H1 (cell line): ENCODE measurements at regions not wholly inside any gene's neighbourhood (a gene's known extent, or its start where the extent isn't known, plus 50 kb on each side); places are given as distances from the start of the nearest gene placed in this dataset.

Source experiments
- CTCF ChIA-PET: fragments of 300-600 bp; sonication (Branson Sonifier 250); formaldehyde crosslinking; loops from one replicate; lab custom pipeline; 2021; ENCODE audit not compliant: partially characterized antibody; lab: Charles Lee
- POLR2A ChIA-PET: fragments of 300-600 bp; sonication (Branson Sonifier 250); formaldehyde crosslinking; loops from one replicate; lab custom pipeline; 2021; ENCODE audit warnings: inconsistent platforms; ENCODE audit not compliant: partially characterized antibody; lab: Charles Lee
- DNase-seq, 2 experiments: peaks; one replicate each; pipeline versions ENCODE4 v3.0.0 to v3.0.0-alpha.2; 2010 to 2022; ENCODE audit warnings: low spot score in 2 of 2, low read depth in 1 of 2, mixed read lengths in 1 of 2
- FAIRE-seq: peaks from 2 replicates; lab custom pipeline; 2011; peaks lifted over from hg19 to GRCh38; lab: Jason Lieb, UNC
- H2AFZ ChIP-seq: 2 replicates; pipeline ENCODE4 v1.8.1; 2012; ENCODE audit warnings: low read length, inconsistent platforms
- H2AK5ac ChIP-seq: 2 replicates; pipeline ENCODE4 v1.6.1; 2013; ENCODE audit warnings: low read depth, low read length
- H2BK120ac ChIP-seq: replicated peaks from 2 replicates; pipeline ENCODE3; 2013; ENCODE audit warnings: low read depth, low read length, inconsistent platforms
- H2BK12ac ChIP-seq: 2 replicates; pipeline ENCODE4 v1.6.1; 2013; ENCODE audit warnings: low read depth, low read length
- H2BK15ac ChIP-seq: 2 replicates; pipeline ENCODE4 v1.6.1; 2013; ENCODE audit warnings: low read length
- H2BK20ac ChIP-seq: 2 replicates; pipeline ENCODE4 v1.6.1; 2013; ENCODE audit warnings: low read length
- H2BK5ac ChIP-seq: 2 replicates; pipeline ENCODE4 v1.6.1; 2013; ENCODE audit warnings: low read depth, low read length
- H3K14ac ChIP-seq: 2 replicates; pipeline ENCODE4 v1.6.1; 2013; ENCODE audit warnings: inconsistent platforms; ENCODE audit not compliant: insufficient read length
- H3K18ac ChIP-seq: 2 replicates; pipeline ENCODE4 v1.6.1; 2013; ENCODE audit warnings: low read length; ENCODE audit errors: extremely low read depth
- H3K23ac ChIP-seq: 2 replicates; pipeline ENCODE4 v1.6.1; 2013; ENCODE audit warnings: inconsistent platforms; ENCODE audit not compliant: insufficient read length
- H3K23me2 ChIP-seq: 2 replicates; pipeline ENCODE4 v1.6.1; 2013; ENCODE audit warnings: low read depth, low read length
- H3K27ac ChIP-seq: 2 replicates; pipeline ENCODE4 v1.6.1; 2011; ENCODE audit warnings: low read depth, low read length, inconsistent platforms
- H3K27me3 ChIP-seq, 4 experiments: replicated peaks in 1 of 4; 1 replicate in 1 of 4; 2 replicates in 3 of 4; pipeline versions ENCODE4 v1.6.1 to v1.8.1; 2011 to 2013; ENCODE audit warnings: low read length in 3 of 4, mild to moderate bottlenecking in 3 of 4, inconsistent platforms in 2 of 4, mixed read lengths in 2 of 4, moderate library complexity in 1 of 4; ENCODE audit not compliant: control insufficient read depth in 3 of 4, insufficient read depth in 3 of 4; ENCODE audit errors: extremely low read depth in 1 of 4
- H3K36me3 ChIP-seq, 4 experiments: 2 replicates each; pipeline versions ENCODE4 v1.6.1 to v1.8.1; 2011 to 2013; ENCODE audit warnings: mild to moderate bottlenecking in 4 of 4, low read length in 3 of 4, moderate library complexity in 2 of 4, control low read depth in 1 of 4, inconsistent platforms in 1 of 4; ENCODE audit not compliant: insufficient read depth in 4 of 4, control insufficient read depth in 2 of 4
- H3K4ac ChIP-seq: replicated peaks from 2 replicates; pipeline ENCODE3; 2013; ENCODE audit warnings: low read length, low read depth, mixed read lengths, inconsistent platforms; ENCODE audit not compliant: insufficient read length
- H3K4me1 ChIP-seq, 4 experiments: replicated peaks in 1 of 4; 1 replicate in 1 of 4; 2 replicates in 3 of 4; pipeline versions ENCODE4 v1.6.1 to v1.8.1; 2011 to 2013; ENCODE audit warnings: low read length in 3 of 4, inconsistent platforms in 2 of 4, mixed read lengths in 1 of 4; ENCODE audit not compliant: insufficient read depth in 4 of 4, control insufficient read depth in 3 of 4
- H3K4me2 ChIP-seq, 2 experiments: 2 replicates each; pipeline versions ENCODE4 v1.6.1 to v1.8.1; 2011 to 2013; ENCODE audit warnings: low read depth in 2 of 2, low read length in 2 of 2, control low read depth in 1 of 2, inconsistent platforms in 1 of 2, mild to moderate bottlenecking in 1 of 2; ENCODE audit not compliant: insufficient read depth in 1 of 2
- H3K4me3 ChIP-seq, 4 experiments: fragments of 200-600, 300-600 bp in 1 of 4; sonication (generic), shearing (Covaris generic), sonication (Bioruptor Twin) in 1 of 4; 2 replicates each; pipeline versions ENCODE4 v1.5.1 to v1.8.1; 2011 to 2016; ENCODE audit warnings: low read length in 4 of 4, low read depth in 3 of 4, control low read depth in 2 of 4, inconsistent platforms in 2 of 4, mild to moderate bottlenecking in 2 of 4, mixed read lengths in 1 of 4, moderate library complexity in 1 of 4; ENCODE audit not compliant: insufficient read depth in 2 of 4; ENCODE audit errors: extremely low read depth in 1 of 4
- H3K56ac ChIP-seq: replicated peaks from 2 replicates; pipeline ENCODE3; 2013; ENCODE audit warnings: low read depth, mild to moderate bottlenecking, mixed read lengths, low read length, inconsistent platforms; ENCODE audit not compliant: insufficient read length
- H3K79me1 ChIP-seq: 2 replicates; pipeline ENCODE4 v1.6.1; 2013; ENCODE audit warnings: low read depth, low read length, control low read depth
- H3K79me2 ChIP-seq, 2 experiments: 2 replicates each; pipeline versions ENCODE4 v1.6.1 to v1.8.1; 2012 to 2013; ENCODE audit warnings: low read length in 2 of 2, mild to moderate bottlenecking in 2 of 2, inconsistent platforms in 1 of 2; ENCODE audit not compliant: insufficient read depth in 2 of 2, control insufficient read depth in 1 of 2
- H3K9ac ChIP-seq, 4 experiments: replicated peaks in 1 of 4; 1 replicate in 1 of 4; 2 replicates in 3 of 4; pipeline versions ENCODE4 v1.6.1 to v1.8.1; 2011 to 2013; ENCODE audit warnings: low read depth in 3 of 4, low read length in 3 of 4, control low read depth in 2 of 4, mild to moderate bottlenecking in 2 of 4, moderate library complexity in 2 of 4, inconsistent platforms in 1 of 4; ENCODE audit errors: extremely low read depth in 1 of 4
- H3K9me3 ChIP-seq, 2 experiments: 2 replicates each; pipeline versions ENCODE4 v1.6.1 to v1.8.1; 2012 to 2013; ENCODE audit warnings: mild to moderate bottlenecking in 2 of 2, moderate library complexity in 2 of 2, control low read depth in 1 of 2, inconsistent platforms in 1 of 2, low read depth in 1 of 2, low read length in 1 of 2, mixed read lengths in 1 of 2; ENCODE audit not compliant: insufficient read depth in 2 of 2
- H4K20me1 ChIP-seq, 2 experiments: replicated peaks in 1 of 2; 2 replicates each; pipeline versions ENCODE3 to v1.8.1; 2011 to 2013; ENCODE audit warnings: inconsistent platforms in 2 of 2, low read length in 2 of 2, mild to moderate bottlenecking in 1 of 2; ENCODE audit not compliant: insufficient read depth in 2 of 2, control insufficient read depth in 1 of 2
- H4K5ac ChIP-seq: 2 replicates; pipeline ENCODE4 v1.6.1; 2013; ENCODE audit warnings: low read length, low read depth, mixed read lengths, inconsistent platforms; ENCODE audit not compliant: insufficient read length
- H4K8ac ChIP-seq: 2 replicates; pipeline ENCODE4 v1.8.0; 2013; ENCODE audit warnings: mild to moderate bottlenecking, moderate library complexity, low read length, inconsistent platforms; ENCODE audit not compliant: insufficient read depth; ENCODE audit errors: extremely low read depth
- H4K91ac ChIP-seq: replicated peaks from 2 replicates; pipeline ENCODE3; 2013; ENCODE audit warnings: low read length, mixed read lengths, inconsistent platforms; ENCODE audit not compliant: insufficient read length
- CTBP2 ChIP-seq: IDR thresholded peaks from 2 replicates; pipeline ENCODE4 v1.7.0; 2011; ENCODE audit warnings: borderline replicate concordance, mild to moderate bottlenecking, moderate library complexity, mixed read lengths, low read length; ENCODE audit not compliant: insufficient read depth, insufficient read length
- GABPA ChIP-seq: IDR thresholded peaks from 2 replicates; pipeline ENCODE4 v1.6.1; 2011; ENCODE audit warnings: mild to moderate bottlenecking, low read length, moderate library complexity, borderline replicate concordance; ENCODE audit not compliant: insufficient read depth
- MAFK ChIP-seq: IDR thresholded peaks from 2 replicates; pipeline ENCODE4 v1.6.1; 2012; ENCODE audit warnings: low read depth, mild to moderate bottlenecking, improper control_type of control experiment, low read length
- PHF8 ChIP-seq: fragments of 200-600 bp; sonication (generic); conservative IDR thresholded peaks from 2 replicates; pipeline ENCODE4 v1.7.1; 2012; ENCODE audit warnings: low read depth, mild to moderate bottlenecking, inconsistent platforms, low read length, moderate library complexity
- SRF ChIP-seq: IDR thresholded peaks from 2 replicates; pipeline ENCODE4 v1.6.1; 2011; ENCODE audit warnings: mild to moderate bottlenecking, low read depth, low read length, moderate library complexity
- TCF12 ChIP-seq: IDR thresholded peaks from 2 replicates; pipeline ENCODE4 v1.6.1; 2011; ENCODE audit warnings: low read depth, mild to moderate bottlenecking, low read length
- TEAD4 ChIP-seq: IDR thresholded peaks from 2 replicates; pipeline ENCODE4 v1.6.1; 2012; ENCODE audit warnings: low read depth, low read length, inconsistent platforms, mixed read lengths
- WGBS, 2 experiments: shearing (Covaris generic) in 1 of 2; methylation state at CpG; one replicate each; pipeline versions ENCODE4 v1.1.6 to v1.1.7; 2013 to 2015; ENCODE audit warnings: low lambda C conversion rate in 2 of 2, mixed read lengths in 2 of 2, inconsistent platforms in 1 of 2, low coverage in 1 of 2, missing lambda C conversion rate in 1 of 2; ENCODE audit not compliant: insufficient replicate concordance in 2 of 2, insufficient coverage in 1 of 2, insufficient read length in 1 of 2; ENCODE audit errors: extremely low coverage in 1 of 2, missing lambda C conversion rate in 1 of 2; 5-methylcytosine and 5-hydroxymethylcytosine counted together

- H2BK12ac ChIP-seq, result no peak overlapping the region
- H4K8ac ChIP-seq, result no peak overlapping the region
- no peak overlapping the region for H2BK120ac ChIP-seq
- H4K91ac ChIP-seq, result no peak overlapping the region
- ChIA-PET CTCF (no interaction called here), POLR2A (no interaction called here)
- TF ChIP-seq CTBP2 (no peak), TEAD4 (no peak), SRF (no peak), GABPA (no peak), TCF12 (no peak), MAFK (no peak), PHF8 (no peak)
- no peak overlapping the region for H3K4ac ChIP-seq
- DNase-seq (no peak), FAIRE-seq (no peak)
- no peaks in the 10 kb centered on the region; a peak in 1 of 4 replicates for H3K79me2 ChIP-seq
- H3K18ac ChIP-seq, result no peak overlapping the region
- WGBS, 2 experiments, result 88% methylated on average over 2 of the region's 2 CpGs; no CpG with 5 or more reads in 1 of the 2 experiments
- H2BK15ac ChIP-seq, result no peak overlapping the region
- no peak overlapping the region for H4K5ac ChIP-seq
- no peak overlapping the region for H2AFZ ChIP-seq
- H3K9me3 ChIP-seq, result no peaks in the 10 kb centered on the region
- H3K23me2 ChIP-seq, result peaks cover 2% of the 10 kb centered on the region; the same call in 1 of the 2 replicates
- H3K27ac ChIP-seq, result no peak overlapping the region
- H2AK5ac ChIP-seq, result no peak overlapping the region
- H3K14ac ChIP-seq, result no peak overlapping the region
- H3K9ac ChIP-seq, result no peak overlapping the region
- peaks cover 0 to 2% of the 10 kb centered on the region in 2 experiments for H4K20me1 ChIP-seq
- no peak overlapping the region for H2BK5ac ChIP-seq
- H3K4me3 ChIP-seq, result no peak overlapping the region
- H3K4me1 ChIP-seq, result no peaks in the 10 kb centered on the region
- H3K4me2 ChIP-seq, result no peak overlapping the region
- H3K27me3 ChIP-seq, result no peaks in the 10 kb centered on the region
- no peak overlapping the region for H2BK20ac ChIP-seq
- H3K79me1 ChIP-seq, result 0 out of 2 replicates have a peak, but pooled peaks cover 2% of the 10 kb centered on the region
- H3K36me3 ChIP-seq, result no peaks in the 10 kb centered on the region
- no peak overlapping the region for H3K23ac ChIP-seq
- no peak overlapping the region for H3K56ac ChIP-seq
Observed at GRCh38 chr18:77804382-77804781, 554.7 kb downstream of the GALR1 start.
